NCI-H1694 treated with DMSO at 0.1 percent for 48 hours (cell line): ENCODE measurements at regions not wholly inside any gene's neighbourhood (a gene's known extent, or its start where the extent isn't known, plus 50 kb on each side); places are given as distances from the start of the nearest gene placed in this dataset.
"Not testable (repeated sequence)": the region's sequence is repeated elsewhere in the genome, so short reads cannot be mapped to it uniquely, and the experiment has no call there.

Experiments used
- DNase-seq: peaks from one replicate; lab custom pipeline; 2025; lab: John Stamatoyannopoulos, UW

DNA sequence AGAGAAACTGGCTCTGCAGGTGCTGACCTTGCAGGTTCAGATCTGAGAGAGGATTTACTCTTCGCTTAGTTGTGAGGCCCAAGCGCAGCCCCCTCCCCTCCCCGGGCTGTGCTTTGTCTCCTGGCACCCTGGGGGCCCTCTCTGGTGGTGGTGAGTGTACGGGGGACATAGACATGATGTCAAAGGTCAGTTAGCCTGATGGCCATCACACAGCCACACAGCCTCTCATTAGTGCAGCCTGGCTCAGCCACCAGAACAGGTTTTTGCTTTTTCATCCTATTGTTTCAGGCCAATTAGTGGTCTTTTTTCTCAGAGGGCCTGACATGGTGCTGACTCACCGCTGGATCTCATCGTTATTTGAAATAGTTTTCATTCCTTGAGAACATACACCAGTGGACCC is 437.9 kb downstream of the AACS start:
- DNase-seq: no peak

DNA sequence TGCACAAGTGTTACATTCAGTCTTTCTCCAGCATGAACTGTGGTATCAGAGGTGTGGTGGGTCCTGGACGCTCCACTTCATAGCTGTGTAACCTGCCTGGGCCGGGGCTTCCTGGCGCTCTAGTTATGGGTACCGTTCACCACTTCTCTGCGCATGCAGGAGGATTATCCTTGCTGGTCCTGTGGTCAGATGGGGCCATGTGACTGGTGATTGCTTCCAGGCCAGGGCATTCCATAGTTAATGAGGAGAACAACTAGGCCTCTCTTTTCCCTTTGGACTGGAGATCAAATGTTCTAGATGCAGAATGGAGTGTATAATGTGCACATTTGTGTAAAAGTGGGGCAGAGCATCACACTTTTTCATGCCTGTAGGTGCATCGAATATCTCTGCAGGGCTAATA is 444.0 kb downstream of the AACS start:
- DNase-seq: no peak

GRCh38 chr12:125512541-125513298 is 447.5 kb downstream of the AACS start:
- DNase-seq: peak; percentile 81

DNA sequence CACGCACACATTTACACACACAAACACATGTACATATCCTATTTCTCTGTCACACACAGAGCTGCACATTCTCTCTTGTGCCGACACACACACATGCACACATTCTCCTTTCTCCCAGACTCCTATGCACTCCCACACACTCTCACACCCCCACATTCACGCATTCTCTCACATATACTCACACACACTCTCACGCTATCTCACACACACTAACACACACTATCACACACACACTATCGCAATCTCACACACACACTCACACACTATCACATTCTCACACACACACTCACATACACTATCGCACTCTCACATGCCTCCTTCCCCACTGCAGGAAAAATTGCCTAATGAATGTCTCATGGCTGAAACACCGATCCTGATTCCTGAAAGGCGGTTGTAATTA is 450.7 kb downstream of the AACS start:
- no peak for DNase-seq

- DNase-seq: no peak
Observed at GRCh38 chr12:125518074-125518473, 452.8 kb downstream of the AACS start.

GRCh38 chr12:125519026-125519651 is 453.9 kb downstream of the AACS start:
- DNase-seq: no peak

- no peak for DNase-seq
Observed at GRCh38 chr12:125525879-125526278, 460.6 kb downstream of the AACS start.

DNA sequence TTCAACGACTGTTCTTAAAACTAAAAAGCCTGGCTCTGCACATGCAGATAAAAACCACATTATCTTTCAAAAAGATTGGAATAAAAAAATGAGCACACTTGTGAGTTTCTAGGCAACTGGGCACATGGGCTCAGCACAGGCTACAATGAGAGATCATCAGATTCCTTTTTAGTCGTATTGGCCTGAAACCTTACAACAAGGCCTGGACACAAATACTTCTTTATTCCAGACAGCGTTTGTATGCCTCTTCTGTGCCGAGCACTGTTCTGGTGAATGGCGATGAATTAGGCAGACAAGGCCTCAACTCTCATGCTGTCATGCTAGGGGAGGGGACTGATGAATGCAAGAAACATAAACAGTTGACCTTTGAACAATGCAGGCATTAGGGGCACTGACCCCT is 463.0 kb downstream of the AACS start:
- DNase-seq: no peak

- no peak for DNase-seq
Observed at GRCh38 chr12:125530201-125530600, 465.0 kb downstream of the AACS start.

DNA sequence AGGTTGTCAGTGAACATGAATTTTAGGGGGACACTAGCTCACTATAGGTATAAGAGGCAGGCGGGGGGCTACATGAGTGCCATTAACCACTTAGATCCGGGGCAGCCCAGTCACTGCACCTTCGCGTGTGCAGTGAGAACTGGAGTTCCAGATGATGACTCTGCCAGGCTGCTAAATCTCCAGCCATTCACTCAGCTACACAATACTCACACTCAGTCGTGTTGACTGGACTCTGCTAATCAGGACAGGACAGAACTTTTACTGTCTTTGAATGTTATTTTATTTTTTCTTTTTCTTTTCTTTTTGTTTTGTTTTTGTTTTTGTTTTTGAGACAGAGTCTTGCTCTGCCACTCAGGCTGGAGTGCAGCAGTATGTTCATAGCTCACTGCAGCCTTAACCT is 465.6 kb downstream of the AACS start:
- no peak for DNase-seq

DNA sequence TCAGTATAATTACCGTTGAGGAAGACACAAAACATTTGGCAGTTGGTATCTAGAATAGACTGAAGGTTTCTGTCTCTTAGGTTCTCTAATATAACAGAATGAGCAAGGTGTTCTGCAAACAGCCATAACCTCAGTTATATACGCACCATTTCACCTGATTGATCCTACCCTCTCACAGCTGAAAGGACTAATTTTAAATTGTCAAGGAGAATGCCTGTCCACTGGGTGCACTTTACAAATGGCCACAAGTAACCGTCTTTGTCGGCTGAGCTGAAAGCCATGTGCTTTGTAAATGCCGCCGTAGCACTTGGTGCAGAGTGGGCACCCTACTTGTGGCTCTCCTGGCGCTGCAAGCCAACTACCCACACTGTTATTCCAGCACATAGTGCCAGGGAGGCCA is 466.3 kb downstream of the AACS start:
- no peak for DNase-seq

- DNase-seq: peak; percentile 14
Observed at GRCh38 chr12:125533434-125534029, 468.3 kb downstream of the AACS start.

DNA sequence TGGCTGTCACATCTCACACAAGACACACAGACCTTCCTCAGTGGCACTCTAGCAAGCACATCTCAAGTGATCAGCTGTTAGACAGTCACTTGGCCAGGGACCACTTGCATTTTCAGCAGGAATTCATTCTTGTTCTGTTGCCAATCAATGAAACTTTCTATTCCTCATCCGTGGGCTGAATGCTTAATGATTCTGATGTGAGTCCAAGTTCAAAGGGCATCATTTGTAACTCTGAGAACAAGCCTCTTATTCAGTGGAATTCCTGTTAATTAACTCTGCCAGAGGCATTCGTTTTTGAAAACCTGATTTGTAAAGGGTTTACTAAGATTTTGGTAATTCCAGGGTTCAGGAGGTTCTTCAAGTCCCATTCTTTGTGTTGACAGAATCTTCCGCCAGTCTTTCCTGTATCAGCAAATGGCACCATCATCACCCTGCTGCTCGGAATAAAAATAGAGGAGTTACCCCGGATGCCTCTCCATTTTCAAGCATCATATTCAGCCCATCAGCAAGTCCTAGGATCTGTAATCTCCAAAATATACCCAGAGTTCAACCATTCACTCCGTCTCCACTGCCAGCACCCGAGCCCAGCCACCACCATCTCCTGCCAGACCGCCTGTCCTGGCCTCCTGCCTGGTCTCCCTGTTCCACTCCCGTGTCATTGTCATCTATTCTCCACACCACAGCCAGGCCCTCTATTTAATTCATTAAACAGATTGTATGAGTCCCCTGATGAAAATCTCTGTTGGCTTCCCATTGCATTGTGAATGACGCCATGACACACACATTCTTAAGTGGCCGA is 473.4 kb downstream of the AACS start:
- DNase-seq: no peak

GRCh38 chr12:125540580-125541204 is 475.5 kb downstream of the AACS start:
- no peak for DNase-seq

DNA sequence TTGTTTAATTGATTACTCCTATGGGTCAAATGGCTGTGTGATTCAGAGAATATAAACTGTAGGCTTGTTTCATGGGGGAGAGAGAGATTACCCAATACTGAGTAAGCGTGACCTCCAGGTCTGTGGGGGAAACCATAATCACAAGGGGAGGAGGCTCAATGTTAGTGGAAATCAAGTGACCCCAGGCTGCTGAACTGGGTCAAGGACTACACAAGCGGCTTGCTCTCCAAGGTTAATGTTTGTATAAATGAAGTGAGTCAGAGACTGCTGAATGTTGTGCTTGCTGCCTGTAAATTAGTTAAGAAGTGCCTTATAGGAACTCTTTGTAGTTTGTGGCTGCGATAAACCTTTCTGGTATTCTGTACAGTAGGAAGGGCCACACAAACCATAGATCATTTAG is 479.7 kb downstream of the AACS start:
- DNase-seq: no peak

GRCh38 chr12:125549171-125549570 is 483.9 kb downstream of the AACS start:
- no peak for DNase-seq

DNA sequence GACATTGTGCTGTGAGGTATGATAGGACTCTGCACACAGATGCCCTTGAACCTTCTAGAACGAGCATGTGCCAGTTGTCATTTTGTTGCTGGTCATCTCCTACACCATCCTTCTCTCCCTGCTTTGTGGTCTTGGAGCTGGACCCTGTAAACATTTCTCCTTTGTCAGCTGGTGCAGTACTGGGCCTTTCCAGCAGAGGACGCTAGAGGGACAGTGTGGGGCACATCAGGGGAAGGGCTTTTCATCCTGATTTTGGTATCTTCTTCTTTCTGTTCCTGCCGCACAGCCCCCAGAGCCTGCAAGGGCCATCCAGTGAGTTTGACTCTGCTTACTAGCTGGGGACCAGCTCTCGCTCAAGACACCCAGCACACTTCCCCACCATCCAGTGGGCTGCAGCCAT is 484.6 kb downstream of the AACS start:
- DNase-seq: no peak

DNA sequence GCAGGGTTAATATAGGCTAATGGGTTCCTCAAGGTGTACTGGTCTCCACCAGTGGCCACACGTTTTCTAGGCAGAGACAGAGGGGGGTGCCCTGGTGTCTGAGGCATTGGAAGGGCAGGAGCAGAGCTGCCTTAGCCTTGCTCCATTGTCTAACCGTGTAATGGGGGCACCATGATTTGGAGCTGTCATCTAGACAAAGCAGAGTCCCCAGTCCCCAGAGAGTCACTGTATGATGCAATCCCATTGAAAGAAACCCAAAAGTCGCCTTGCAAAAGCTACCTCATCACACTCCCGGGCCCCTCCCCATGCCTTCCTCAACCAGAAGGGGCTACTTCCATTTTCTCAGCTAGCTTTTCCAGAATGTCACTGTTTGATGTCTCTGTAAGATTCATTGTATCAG is 487.1 kb downstream of the AACS start:
- no peak for DNase-seq

GRCh38 chr12:125561008-125561407 is 495.8 kb downstream of the AACS start:
- DNase-seq: not testable (repeated sequence)

DNA sequence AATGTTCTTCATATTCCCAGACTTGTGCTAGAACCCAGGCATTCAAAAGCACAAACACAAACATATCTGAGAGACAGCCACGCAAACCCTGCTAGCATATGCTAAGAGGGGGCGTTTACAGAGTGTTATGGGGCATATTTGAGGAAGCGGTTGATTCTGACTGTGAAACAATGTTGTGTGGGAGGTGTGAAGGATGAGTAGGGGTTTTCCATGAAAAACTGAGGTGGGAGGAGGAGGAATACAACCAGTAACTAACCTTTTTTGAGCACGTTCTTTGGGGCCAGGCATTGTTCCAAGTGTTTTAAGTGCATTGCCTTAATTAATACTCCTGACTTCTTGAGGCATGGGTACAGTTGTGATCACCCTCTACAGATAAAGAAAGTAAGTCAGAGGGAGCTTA is 499.5 kb downstream of the AACS start:
- DNase-seq: no peak

DNA sequence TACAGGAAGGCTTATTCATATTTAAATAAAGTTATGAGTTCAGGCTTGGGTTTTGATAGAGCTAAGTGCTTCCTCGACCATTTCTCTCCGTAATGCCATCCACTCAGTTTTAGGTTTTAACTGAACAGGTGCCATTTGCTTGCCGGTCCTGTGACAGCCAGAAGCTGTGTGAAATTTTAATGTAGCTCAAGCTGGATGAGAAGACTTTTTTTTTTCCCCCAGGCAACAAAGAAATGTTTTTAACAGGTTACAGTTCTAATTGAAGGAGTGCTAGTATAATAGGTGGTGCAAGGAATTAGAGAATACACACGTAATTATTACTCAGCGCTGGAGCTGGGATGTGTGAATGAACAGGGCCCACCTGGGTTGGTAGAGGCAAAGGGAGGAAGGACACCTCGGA is 502.3 kb downstream of the AACS start:
- DNase-seq: no peak

DNA sequence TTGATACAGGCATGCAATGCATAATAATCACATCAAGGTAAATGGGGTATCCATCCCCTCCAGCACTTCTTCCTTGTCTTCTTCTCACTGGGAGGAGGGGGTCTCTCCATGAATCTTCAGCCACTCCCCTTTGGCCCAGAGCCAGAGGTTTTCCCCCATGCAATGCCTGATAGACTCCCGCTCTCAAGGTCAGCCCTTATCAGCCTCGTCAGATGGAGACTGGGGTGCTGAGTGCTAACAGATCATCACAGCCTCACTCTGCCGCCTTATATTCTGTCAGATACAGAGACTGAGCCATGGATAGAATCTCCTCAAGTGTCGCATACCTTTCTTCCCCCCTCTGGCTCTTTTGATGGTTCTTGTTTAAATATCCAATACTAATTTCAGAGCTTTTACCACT is 503.1 kb downstream of the AACS start:
- DNase-seq: no peak
